Astrocyte (in vitro differentiated cells and primary cell): ENCODE measurements at regions not wholly inside any gene's neighbourhood (a gene's known extent, or its start where the extent isn't known, plus 50 kb on each side); places are given as distances from the start of the nearest gene placed in this dataset.

Experiments
- DNase-seq: peaks from one replicate; pipeline ENCODE4 v3.0.0-alpha.2; 2010; ENCODE audit warnings: low read depth
- FAIRE-seq: peaks from 2 replicates; lab custom pipeline; 2011; peaks lifted over from hg19 to GRCh38; lab: Jason Lieb, UNC
- H2AFZ ChIP-seq: 2 replicates; pipeline ENCODE4 v1.6.0; 2012; ENCODE audit warnings: low read depth, low read length, inconsistent platforms
- H3K27ac ChIP-seq: 2 replicates; pipeline ENCODE4 v1.5.1; 2011; ENCODE audit warnings: low read depth, low read length, inconsistent platforms
- H3K27me3 ChIP-seq: 2 replicates; pipeline ENCODE4 v1.6.0; 2011; ENCODE audit warnings: low read length, inconsistent platforms; ENCODE audit not compliant: insufficient read depth
- H3K36me3 ChIP-seq: 2 replicates; pipeline ENCODE4 v1.5.1; 2011; ENCODE audit warnings: low read length, inconsistent platforms; ENCODE audit not compliant: insufficient read depth
- H3K4me1 ChIP-seq: 2 replicates; pipeline ENCODE4 v1.5.1; 2011; ENCODE audit warnings: low read length, inconsistent platforms; ENCODE audit not compliant: insufficient read depth
- H3K4me2 ChIP-seq: 2 replicates; pipeline ENCODE4 v1.6.0; 2012; ENCODE audit warnings: low read length, inconsistent platforms
- H3K4me3 ChIP-seq: 2 replicates; pipeline ENCODE4 v1.5.1; 2011; ENCODE audit warnings: low read depth, mild to moderate bottlenecking, low read length, inconsistent platforms; ENCODE audit not compliant: insufficient read depth
- H3K79me2 ChIP-seq: 2 replicates; pipeline ENCODE4 v1.6.0; 2012; ENCODE audit warnings: mild to moderate bottlenecking, low read length, inconsistent platforms; ENCODE audit not compliant: insufficient read depth
- H3K9ac ChIP-seq: 2 replicates; pipeline ENCODE4 v1.6.0; 2012; ENCODE audit warnings: mild to moderate bottlenecking, low read length, inconsistent platforms
- H3K9me3 ChIP-seq: 2 replicates; pipeline ENCODE4 v1.5.1; 2012; ENCODE audit warnings: low read depth, mild to moderate bottlenecking, low read length, inconsistent platforms; ENCODE audit not compliant: insufficient read depth
- H4K20me1 ChIP-seq: 2 replicates; pipeline ENCODE4 v1.6.0; 2012; ENCODE audit warnings: low read length, inconsistent platforms; ENCODE audit not compliant: insufficient read depth
- H3K27ac Mint-ChIP-seq: one replicate; pipeline ENCODE4 v1.8.0; 2021; ENCODE audit warnings: mild to moderate bottlenecking, mixed read lengths; ENCODE audit not compliant: unreplicated experiment
- H3K27me3 Mint-ChIP-seq: one replicate; pipeline ENCODE4 v1.8.0; 2021; ENCODE audit warnings: low read depth, mixed read lengths; ENCODE audit not compliant: unreplicated experiment
- H3K36me3 Mint-ChIP-seq: one replicate; pipeline ENCODE4 v1.8.0; 2021; ENCODE audit warnings: low read depth, mixed read lengths; ENCODE audit not compliant: unreplicated experiment
- H3K4me1 Mint-ChIP-seq: one replicate; pipeline ENCODE4 v1.8.0; 2021; ENCODE audit warnings: low read depth, mixed read lengths; ENCODE audit not compliant: unreplicated experiment
- H3K4me3 Mint-ChIP-seq: one replicate; pipeline ENCODE4 v1.8.0; 2021; ENCODE audit warnings: mild to moderate bottlenecking, moderate library complexity, mixed read lengths; ENCODE audit not compliant: unreplicated experiment
- H3K9me3 Mint-ChIP-seq: one replicate; pipeline ENCODE4 v1.8.0; 2021; ENCODE audit warnings: mild to moderate bottlenecking, mixed read lengths; ENCODE audit not compliant: unreplicated experiment
- EZH2 ChIP-seq: IDR thresholded peaks from 2 replicates; pipeline ENCODE4 v1.6.1; 2012; ENCODE audit warnings: mild to moderate bottlenecking, low read length, inconsistent platforms; ENCODE audit not compliant: insufficient read depth
- TF ChIP-seq, protein P1 (sequence below): IDR thresholded peaks from 2 replicates; pipeline ENCODE4 v1.5.1; 2011; ENCODE audit warnings: low read depth, mild to moderate bottlenecking, inconsistent platforms, low read length, moderate library complexity; ENCODE audit not compliant: insufficient read depth

GRCh38 chr4:111556141-111556781 is 589.0 kb upstream of the FAM241A start:
- DNase-seq (peak; percentile 41), FAIRE-seq (peak; percentile 37)
- no peak overlapping the region for H3K27ac ChIP-seq
- H3K4me3 ChIP-seq = no peak overlapping the region
- no peaks in the 10 kb centered on the region for H3K4me1 ChIP-seq
- H3K4me2 ChIP-seq = no peak overlapping the region
- Mint-ChIP-seq H3K36me3 (no peaks in the 10 kb centered on the region), H3K4me1 (no peaks in the 10 kb centered on the region), H3K4me3 (no peak overlapping the region), H3K27me3 (no peaks in the 10 kb centered on the region), H3K27ac (no peak overlapping the region), H3K9me3 (peaks cover 4% of the 10 kb centered on the region)
- H3K27me3 ChIP-seq = no peaks in the 10 kb centered on the region
- no peaks in the 10 kb centered on the region for H3K9me3 ChIP-seq
- H4K20me1 ChIP-seq = no peaks in the 10 kb centered on the region
- TF ChIP-seq EZH2 = no peak
- TF ChIP-seq, protein P1, sequence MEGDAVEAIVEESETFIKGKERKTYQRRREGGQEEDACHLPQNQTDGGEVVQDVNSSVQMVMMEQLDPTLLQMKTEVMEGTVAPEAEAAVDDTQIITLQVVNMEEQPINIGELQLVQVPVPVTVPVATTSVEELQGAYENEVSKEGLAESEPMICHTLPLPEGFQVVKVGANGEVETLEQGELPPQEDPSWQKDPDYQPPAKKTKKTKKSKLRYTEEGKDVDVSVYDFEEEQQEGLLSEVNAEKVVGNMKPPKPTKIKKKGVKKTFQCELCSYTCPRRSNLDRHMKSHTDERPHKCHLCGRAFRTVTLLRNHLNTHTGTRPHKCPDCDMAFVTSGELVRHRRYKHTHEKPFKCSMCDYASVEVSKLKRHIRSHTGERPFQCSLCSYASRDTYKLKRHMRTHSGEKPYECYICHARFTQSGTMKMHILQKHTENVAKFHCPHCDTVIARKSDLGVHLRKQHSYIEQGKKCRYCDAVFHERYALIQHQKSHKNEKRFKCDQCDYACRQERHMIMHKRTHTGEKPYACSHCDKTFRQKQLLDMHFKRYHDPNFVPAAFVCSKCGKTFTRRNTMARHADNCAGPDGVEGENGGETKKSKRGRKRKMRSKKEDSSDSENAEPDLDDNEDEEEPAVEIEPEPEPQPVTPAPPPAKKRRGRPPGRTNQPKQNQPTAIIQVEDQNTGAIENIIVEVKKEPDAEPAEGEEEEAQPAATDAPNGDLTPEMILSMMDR = no peak
- H3K36me3 ChIP-seq = no peaks in the 10 kb centered on the region
- no peak overlapping the region for H2AFZ ChIP-seq
- H3K9ac ChIP-seq = no peak overlapping the region
- no peaks in the 10 kb centered on the region for H3K79me2 ChIP-seq

GRCh38 chr4:111556851-111557250 is 588.4 kb upstream of the FAM241A start:
- Mint-ChIP-seq H3K36me3 (no peaks in the 10 kb centered on the region), H3K4me3 (no peak overlapping the region), H3K27me3 (no peaks in the 10 kb centered on the region), H3K4me1 (no peaks in the 10 kb centered on the region), H3K9me3 (peaks cover 4% of the 10 kb centered on the region), H3K27ac (no peak overlapping the region)
- H3K27me3 ChIP-seq = no peaks in the 10 kb centered on the region
- H3K9ac ChIP-seq = no peak overlapping the region
- no peaks in the 10 kb centered on the region for H3K9me3 ChIP-seq
- no peak overlapping the region for H3K4me2 ChIP-seq
- no peak for FAIRE-seq
- H3K27ac ChIP-seq = no peak overlapping the region
- H3K4me1 ChIP-seq = no peaks in the 10 kb centered on the region
- no peaks in the 10 kb centered on the region for H4K20me1 ChIP-seq
- H2AFZ ChIP-seq = no peak overlapping the region
- no peaks in the 10 kb centered on the region for H3K79me2 ChIP-seq
- DNase-seq = no peak
- H3K36me3 ChIP-seq = no peaks in the 10 kb centered on the region
- no peak for TF ChIP-seq EZH2
- TF ChIP-seq, protein P1 = no peak
- no peak overlapping the region for H3K4me3 ChIP-seq

- no peak overlapping the region for H3K4me2 ChIP-seq
- no peak overlapping the region for H3K27ac Mint-ChIP-seq
Observed at GRCh38 chr4:111562826-111563225, 582.4 kb upstream of the FAM241A start.

More at GRCh38 chr4:111562826-111563225, 582.4 kb upstream of the FAM241A start:
- Mint-ChIP-seq H3K27me3 (no peaks in the 10 kb centered on the region), H3K36me3 (peaks cover 1% of the 10 kb centered on the region), H3K4me3 (no peak overlapping the region), H3K9me3 (peaks cover 21% of the 10 kb centered on the region), H3K4me1 (no peaks in the 10 kb centered on the region)
- no peak overlapping the region for H2AFZ ChIP-seq
- no peak overlapping the region for H3K9ac ChIP-seq
- H3K9me3 ChIP-seq = no peaks in the 10 kb centered on the region
- H3K4me1 ChIP-seq = no peaks in the 10 kb centered on the region
- H3K27ac ChIP-seq = no peak overlapping the region
- no peaks in the 10 kb centered on the region for H3K79me2 ChIP-seq
- H4K20me1 ChIP-seq = no peaks in the 10 kb centered on the region
- H3K36me3 ChIP-seq = no peaks in the 10 kb centered on the region
- no peak overlapping the region for H3K4me3 ChIP-seq
- H3K27me3 ChIP-seq = no peaks in the 10 kb centered on the region
- FAIRE-seq (peak; percentile 73), DNase-seq (peak; percentile 24)
- TF ChIP-seq, protein P1 = no peak
- no peak for TF ChIP-seq EZH2
